Sigmoid colon (tissue), 4 donors: ENCODE measurements at regions not wholly inside any gene's neighbourhood (a gene's known extent, or its start where the extent isn't known, plus 50 kb on each side); places are given as distances from the start of the nearest gene placed in this dataset.

Experiments used
- CTCF ChIP-seq, 4 experiments: fragments of 450-650 bp in 3 of 4; fragments of 200-600 bp in 1 of 4; IDR thresholded peaks; one replicate each; pipeline ENCODE4 v1.5.1; 2016 to 2019; ENCODE audit warnings: antibody characterized with exemption in 4 of 4, mild to moderate bottlenecking in 3 of 4, moderate library complexity in 2 of 4
- EP300 ChIP-seq, 4 donors: sonication (generic); formaldehyde crosslinking; IDR thresholded peaks; one replicate each; pipeline ENCODE4 v1.6.1; 2017; ENCODE audit warnings: antibody characterized with exemption in 4 of 4
- POLR2A ChIP-seq, 2 donors: fragments of 450-650 bp; IDR thresholded peaks; one replicate each; pipeline ENCODE4 v1.6.1; 2016; ENCODE audit warnings: antibody characterized with exemption in 2 of 2, mild to moderate bottlenecking in 2 of 2, moderate library complexity in 2 of 2
- POLR2AphosphoS5 ChIP-seq, 4 donors: sonication (generic); formaldehyde crosslinking; IDR thresholded peaks; one replicate each; pipeline ENCODE4 v1.6.1; 2017; ENCODE audit warnings: antibody characterized with exemption in 4 of 4

GRCh38 chr13:33351319-33351718 lies 65.8 kb upstream of the STARD13 start:
- peak in 1 of 2 donors; percentile 8 for TF ChIP-seq POLR2A (IDR thresholded peaks at IDR 0.05)
- TF ChIP-seq CTCF (IDR thresholded peaks at IDR 0.05): no peak
- TF ChIP-seq POLR2AphosphoS5 (IDR thresholded peaks at IDR 0.05): peak in 3 of 4 donors; percentile 36 to 73 (median 68)
- no peak for TF ChIP-seq EP300 (IDR thresholded peaks at IDR 0.05)
